ENCODE measurements at regions not wholly inside any gene's neighbourhood (a gene's known extent, or its start where the extent isn't known, plus 50 kb on each side); places are given as distances from the start of the nearest gene placed in this dataset.

GRCh38 chr20:22781869-22782268, 197.5 kb upstream of the FOXA2 start:
- H3K36me3 Mint-ChIP-seq (ENCODE audit: low read depth), result no peaks in the 10 kb centered on the region
- H3K4me1 Mint-ChIP-seq (ENCODE audit: low read depth), result no peaks in the 10 kb centered on the region
- DNase-seq, result no peak
- no peak overlapping the region for H3K27ac Mint-ChIP-seq
- no peak overlapping the region for H3K4me3 Mint-ChIP-seq
- H3K9me3 Mint-ChIP-seq, result no peaks in the 10 kb centered on the region
- intact Hi-C loops (cut with micrococcal nuclease), result no loop called here
- H3K27me3 Mint-ChIP-seq (ENCODE audit: low read depth), result no peaks in the 10 kb centered on the region
- CTCF ChIA-PET, result interaction anchor here (0.6 kb wide), 1 partner anchor 452 kb away, joined by 4 read pairs; no protein-coding TSS in a partner anchor

- H3K9me3 Mint-ChIP-seq, result no peaks in the 10 kb centered on the region
- no peak overlapping the region for H3K4me3 Mint-ChIP-seq
- no peaks in the 10 kb centered on the region for H3K4me1 Mint-ChIP-seq (ENCODE audit: low read depth)
- CTCF ChIA-PET, result no interaction called here
- DNase-seq, result no peak
- no peak overlapping the region for H3K27ac Mint-ChIP-seq
- H3K36me3 Mint-ChIP-seq (ENCODE audit: low read depth), result no peaks in the 10 kb centered on the region
- intact Hi-C loops (cut with micrococcal nuclease), result no loop called here
- peaks cover 3% of the 10 kb centered on the region for H3K27me3 Mint-ChIP-seq (ENCODE audit: low read depth)
Observed at GRCh38 chr20:22789676-22790075, 205.3 kb upstream of the FOXA2 start.

- Mint-ChIP-seq H3K4me3 (no peak overlapping the region), H3K4me1 (ENCODE audit: low read depth) (no peaks in the 10 kb centered on the region), H3K27ac (no peak overlapping the region), H3K27me3 (ENCODE audit: low read depth) (peaks cover 3% of the 10 kb centered on the region), H3K9me3 (no peaks in the 10 kb centered on the region), H3K36me3 (ENCODE audit: low read depth) (no peaks in the 10 kb centered on the region)
- intact Hi-C loops (cut with micrococcal nuclease), result no loop called here
- DNase-seq, result no peak
- CTCF ChIA-PET, result no interaction called here
Observed at GRCh38 chr20:22791396-22791795, 207.0 kb upstream of the FOXA2 start.

GRCh38 chr20:22791877-22792525, 207.6 kb upstream of the FOXA2 start:
- H3K4me3 Mint-ChIP-seq, result no peak overlapping the region
- no peaks in the 10 kb centered on the region for H3K4me1 Mint-ChIP-seq (ENCODE audit: low read depth)
- no peak for DNase-seq
- H3K36me3 Mint-ChIP-seq (ENCODE audit: low read depth), result no peaks in the 10 kb centered on the region
- H3K27ac Mint-ChIP-seq, result no peak overlapping the region
- peaks cover 3% of the 10 kb centered on the region for H3K27me3 Mint-ChIP-seq (ENCODE audit: low read depth)
- intact Hi-C loops (cut with micrococcal nuclease), result no loop called here
- no peaks in the 10 kb centered on the region for H3K9me3 Mint-ChIP-seq
- CTCF ChIA-PET, result no interaction called here

GRCh38 chr20:22794200-22794599, 209.8 kb upstream of the FOXA2 start:
- intact Hi-C loops (cut with micrococcal nuclease), result no loop called here
- H3K4me1 Mint-ChIP-seq (ENCODE audit: low read depth), result no peaks in the 10 kb centered on the region
- H3K4me3 Mint-ChIP-seq, result no peak overlapping the region
- no peak for DNase-seq
- H3K27me3 Mint-ChIP-seq (ENCODE audit: low read depth), result peaks cover 3% of the 10 kb centered on the region
- no peaks in the 10 kb centered on the region for H3K36me3 Mint-ChIP-seq (ENCODE audit: low read depth)
- CTCF ChIA-PET, result no interaction called here
- no peaks in the 10 kb centered on the region for H3K9me3 Mint-ChIP-seq
- no peak overlapping the region for H3K27ac Mint-ChIP-seq

- intact Hi-C loops (cut with micrococcal nuclease), result no loop called here
- CTCF ChIA-PET, result no interaction called here
- Mint-ChIP-seq H3K27ac (no peak overlapping the region), H3K9me3 (no peaks in the 10 kb centered on the region), H3K4me3 (no peak overlapping the region), H3K36me3 (ENCODE audit: low read depth) (no peaks in the 10 kb centered on the region), H3K4me1 (ENCODE audit: low read depth) (no peaks in the 10 kb centered on the region), H3K27me3 (ENCODE audit: low read depth) (peaks cover 3% of the 10 kb centered on the region)
- DNase-seq, result no peak
Observed at GRCh38 chr20:22795433-22795832, 211.1 kb upstream of the FOXA2 start.

GRCh38 chr20:22795871-22796270, 211.5 kb upstream of the FOXA2 start:
- H3K36me3 Mint-ChIP-seq (ENCODE audit: low read depth), result no peaks in the 10 kb centered on the region
- H3K9me3 Mint-ChIP-seq, result no peaks in the 10 kb centered on the region
- no peak overlapping the region for H3K27ac Mint-ChIP-seq
- no peak overlapping the region for H3K4me3 Mint-ChIP-seq
- H3K4me1 Mint-ChIP-seq (ENCODE audit: low read depth), result no peaks in the 10 kb centered on the region
- intact Hi-C loops (cut with micrococcal nuclease), result no loop called here
- CTCF ChIA-PET, result no interaction called here
- H3K27me3 Mint-ChIP-seq (ENCODE audit: low read depth), result peaks cover 3% of the 10 kb centered on the region
- DNase-seq, result no peak

GRCh38 chr20:22796469-22797077, 212.2 kb upstream of the FOXA2 start:
- DNase-seq, result no peak
- H3K4me1 Mint-ChIP-seq (ENCODE audit: low read depth), result no peaks in the 10 kb centered on the region
- peaks cover 4% of the 10 kb centered on the region for H3K27me3 Mint-ChIP-seq (ENCODE audit: low read depth)
- no peaks in the 10 kb centered on the region for H3K36me3 Mint-ChIP-seq (ENCODE audit: low read depth)
- H3K9me3 Mint-ChIP-seq, result no peaks in the 10 kb centered on the region
- no peak overlapping the region for H3K4me3 Mint-ChIP-seq
- intact Hi-C loops (cut with micrococcal nuclease), result no loop called here
- CTCF ChIA-PET, result no interaction called here
- H3K27ac Mint-ChIP-seq, result no peak overlapping the region

GRCh38 chr20:22797103-22797502, 212.7 kb upstream of the FOXA2 start:
- DNase-seq, result no peak
- Mint-ChIP-seq H3K4me3 (no peak overlapping the region), H3K36me3 (ENCODE audit: low read depth) (no peaks in the 10 kb centered on the region), H3K27me3 (ENCODE audit: low read depth) (peaks cover 5% of the 10 kb centered on the region), H3K27ac (no peak overlapping the region), H3K4me1 (ENCODE audit: low read depth) (no peaks in the 10 kb centered on the region), H3K9me3 (no peaks in the 10 kb centered on the region)
- CTCF ChIA-PET, result no interaction called here
- intact Hi-C loops (cut with micrococcal nuclease), result no loop called here

- CTCF ChIA-PET, result no interaction called here
- intact Hi-C loops (cut with micrococcal nuclease), result no loop called here
Observed at GRCh38 chr20:22799687-22800086, 215.3 kb upstream of the FOXA2 start.

GRCh38 chr20:22800129-22800528, 215.8 kb upstream of the FOXA2 start:
- DNase-seq, result no peak
- H3K27ac Mint-ChIP-seq, result no peak overlapping the region
- no peak overlapping the region for H3K4me3 Mint-ChIP-seq
- CTCF ChIA-PET, result no interaction called here
- H3K4me1 Mint-ChIP-seq (ENCODE audit: low read depth), result no peaks in the 10 kb centered on the region
- intact Hi-C loops (cut with micrococcal nuclease), result no loop called here
- no peaks in the 10 kb centered on the region for H3K9me3 Mint-ChIP-seq
- peaks cover 2% of the 10 kb centered on the region for H3K27me3 Mint-ChIP-seq (ENCODE audit: low read depth)
- no peaks in the 10 kb centered on the region for H3K36me3 Mint-ChIP-seq (ENCODE audit: low read depth)

More at GRCh38 chr20:22799687-22800086, 215.3 kb upstream of the FOXA2 start:
- Mint-ChIP-seq H3K4me1 (ENCODE audit: low read depth) (no peaks in the 10 kb centered on the region), H3K4me3 (no peak overlapping the region), H3K36me3 (ENCODE audit: low read depth) (no peaks in the 10 kb centered on the region), H3K9me3 (no peaks in the 10 kb centered on the region), H3K27ac (no peak overlapping the region), H3K27me3 (ENCODE audit: low read depth) (peaks cover 2% of the 10 kb centered on the region)
- DNase-seq, result no peak

- intact Hi-C loops (cut with micrococcal nuclease), result no loop called here
- Mint-ChIP-seq H3K36me3 (ENCODE audit: low read depth) (no peaks in the 10 kb centered on the region), H3K27ac (no peak overlapping the region), H3K4me3 (no peak overlapping the region), H3K4me1 (ENCODE audit: low read depth) (no peaks in the 10 kb centered on the region), H3K9me3 (no peaks in the 10 kb centered on the region), H3K27me3 (ENCODE audit: low read depth) (peaks cover 2% of the 10 kb centered on the region)
- CTCF ChIA-PET, result no interaction called here
- no peak for DNase-seq
Observed at GRCh38 chr20:22801528-22801927, 217.2 kb upstream of the FOXA2 start.

GRCh38 chr20:22802296-22802695, 217.9 kb upstream of the FOXA2 start:
- DNase-seq, result no peak
- H3K36me3 Mint-ChIP-seq (ENCODE audit: low read depth), result no peaks in the 10 kb centered on the region
- H3K27ac Mint-ChIP-seq, result no peak overlapping the region
- intact Hi-C loops (cut with micrococcal nuclease), result no loop called here
- CTCF ChIA-PET, result no interaction called here
- H3K9me3 Mint-ChIP-seq, result no peaks in the 10 kb centered on the region
- H3K4me1 Mint-ChIP-seq (ENCODE audit: low read depth), result no peaks in the 10 kb centered on the region
- H3K27me3 Mint-ChIP-seq (ENCODE audit: low read depth), result peaks cover 2% of the 10 kb centered on the region
- no peak overlapping the region for H3K4me3 Mint-ChIP-seq

Measured in activated naive CD4-positive, alpha-beta T cell treated with anti-CD3 and anti-CD28 coated beads for 36 hours (primary cell).